Tibial nerve (tissue), 3 donors: ENCODE measurements at regions not wholly inside any gene's neighbourhood (a gene's known extent, or its start where the extent isn't known, plus 50 kb on each side); places are given as distances from the start of the nearest gene placed in this dataset.

ENCODE experiments used
- CTCF ChIP-seq, 5 experiments: fragments of 200-600 bp in 3 of 5; fragments of 450-650 bp in 2 of 5; sonication (generic) in 3 of 5; IDR thresholded peaks; one replicate each; pipeline ENCODE4 v1.5.1; 2016 to 2019; ENCODE audit warnings: antibody characterized with exemption in 5 of 5, mild to moderate bottlenecking in 3 of 5, moderate library complexity in 2 of 5
- POLR2A ChIP-seq, 2 donors: fragments of 450-650 bp; IDR thresholded peaks; one replicate each; pipeline ENCODE4 v1.6.1; 2017; ENCODE audit warnings: antibody characterized with exemption in 2 of 2, mild to moderate bottlenecking in 2 of 2, moderate library complexity in 2 of 2

- no peak for TF ChIP-seq POLR2A (IDR thresholded peaks at IDR 0.05)
- TF ChIP-seq CTCF (IDR thresholded peaks at IDR 0.05), result no peak
Observed at GRCh38 chr5:159850160-159850559, 66.1 kb upstream of the ADRA1B start.
